Subcutaneous abdominal adipose tissue (tissue), 5 donors: ENCODE measurements at regions not wholly inside any gene's neighbourhood (a gene's known extent, or its start where the extent isn't known, plus 50 kb on each side); places are given as distances from the start of the nearest gene placed in this dataset.

Experiments
- H3K27ac ChIP-seq: one replicate; pipeline ENCODE4 v1.7.0; 2013; ENCODE audit warnings: low read depth, mild to moderate bottlenecking, inconsistent platforms, low read length, moderate library complexity
- H3K27me3 ChIP-seq, 5 donors: one replicate each; pipeline ENCODE4 v1.7.0; 2013; ENCODE audit warnings: low read length in 5 of 5, inconsistent platforms in 1 of 5; ENCODE audit not compliant: control insufficient read depth in 5 of 5, insufficient read depth in 4 of 5
- H3K36me3 ChIP-seq, 5 donors: one replicate each; pipeline ENCODE4 v1.7.0; 2013; ENCODE audit warnings: low read length in 5 of 5; ENCODE audit not compliant: control insufficient read depth in 5 of 5, insufficient read depth in 5 of 5
- H3K4me1 ChIP-seq, 5 donors: one replicate each; pipeline ENCODE4 v1.7.0; 2013; ENCODE audit warnings: low read length in 5 of 5, mild to moderate bottlenecking in 3 of 5, moderate library complexity in 1 of 5; ENCODE audit not compliant: control insufficient read depth in 5 of 5, insufficient read depth in 5 of 5
- H3K4me3 ChIP-seq, 5 donors: one replicate each; pipeline ENCODE4 v1.7.0; 2013; ENCODE audit warnings: low read length in 5 of 5, low read depth in 1 of 5
- H3K9ac ChIP-seq, 5 donors: one replicate each; pipeline ENCODE4 v1.7.0; 2013; ENCODE audit warnings: low read length in 5 of 5, mild to moderate bottlenecking in 4 of 5, moderate library complexity in 3 of 5
- H3K9me3 ChIP-seq, 5 donors: one replicate each; pipeline ENCODE4 v1.7.0; 2013; ENCODE audit warnings: low read length in 5 of 5; ENCODE audit not compliant: control insufficient read depth in 5 of 5
- donor health status: healthy.
- donor health status: healthy.
- donor health status: healthy.
- donor health status: healthy.
- donor health status: healthy.

DNA sequence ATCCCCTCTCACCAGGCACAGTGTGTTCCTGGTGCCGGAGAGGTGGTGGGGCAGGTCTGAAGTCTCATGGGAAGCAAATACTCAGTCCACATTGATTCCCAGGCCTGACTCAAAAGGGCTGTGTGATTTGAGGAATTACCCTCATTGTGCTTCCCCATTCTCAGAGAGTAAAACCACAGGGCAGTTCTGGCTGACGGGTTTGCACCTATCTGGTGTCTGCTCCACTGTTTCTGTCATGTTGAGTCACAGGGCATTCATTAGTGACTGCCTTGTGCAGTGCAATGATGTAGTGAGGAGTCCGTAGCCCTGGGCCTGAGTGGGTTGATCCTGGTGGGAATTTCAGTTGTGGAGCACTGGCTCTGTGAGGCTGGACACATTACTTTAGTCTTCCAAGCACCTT is 85.2 kb upstream of the ARHGAP20 start:
- Histone ChIP-seq H3K4me1 (peaks cover 3 to 12% (median 5%) of the 10 kb centered on the region in 5 donors), H3K27ac (no peak overlapping the region), H3K9ac (no peak overlapping the region), H3K9me3 (no peaks in the 10 kb centered on the region), H3K27me3 (no peaks in the 10 kb centered on the region), H3K36me3 (no peaks in the 10 kb centered on the region), H3K4me3 (no peak overlapping the region)

DNA sequence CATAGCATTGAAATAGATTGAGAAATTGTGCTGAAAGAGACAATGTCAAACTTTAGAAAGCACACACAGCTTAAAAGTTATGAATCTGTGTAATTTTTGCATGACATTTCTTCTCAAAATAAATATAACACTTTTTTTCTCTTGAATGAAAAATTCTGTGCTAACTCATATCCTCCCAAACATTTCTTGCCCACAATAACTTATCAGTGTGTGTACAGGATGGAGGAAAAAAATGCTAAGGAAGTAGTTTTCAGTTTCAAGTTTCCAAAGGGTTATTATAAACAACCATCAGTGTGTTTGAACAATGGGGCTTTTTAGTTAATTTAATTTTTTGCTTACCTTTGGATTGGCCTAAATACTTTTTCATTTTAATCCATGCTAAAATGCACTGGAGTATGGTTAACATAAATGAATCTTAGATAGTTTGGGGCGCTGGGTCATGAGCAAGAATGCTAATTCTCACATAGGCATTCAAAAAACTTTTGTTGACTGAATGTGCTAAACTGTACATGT is 82.9 kb upstream of the ARHGAP20 start:
- Histone ChIP-seq H3K9ac (no peak overlapping the region), H3K4me1 (peaks cover 2 to 6% (median 3%) of the 10 kb centered on the region in 5 donors), H3K9me3 (no peaks in the 10 kb centered on the region), H3K27me3 (no peaks in the 10 kb centered on the region), H3K4me3 (no peak overlapping the region), H3K27ac (no peak overlapping the region), H3K36me3 (no peaks in the 10 kb centered on the region)

DNA sequence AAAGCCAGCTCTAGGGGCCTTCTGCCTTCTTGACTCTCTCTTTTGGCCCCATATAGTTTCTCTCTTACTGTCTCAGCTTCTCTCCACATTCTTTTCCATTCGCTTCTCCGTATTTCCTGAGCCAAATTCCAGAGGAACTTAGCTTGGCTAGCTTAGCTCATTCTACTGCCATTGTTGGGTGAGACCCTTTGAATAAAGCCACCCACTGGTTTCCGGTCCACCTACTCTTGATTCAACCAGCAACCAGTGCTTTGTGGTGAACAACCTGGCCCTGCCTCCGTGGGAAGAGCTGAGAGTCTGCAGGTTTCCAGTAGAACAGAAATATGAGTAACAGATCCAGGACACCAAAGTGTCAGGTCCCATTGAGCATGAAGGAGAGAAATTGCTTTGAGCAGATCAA is 81.3 kb upstream of the ARHGAP20 start:
- no peaks in the 10 kb centered on the region for H3K27me3 ChIP-seq
- H3K27ac ChIP-seq, result no peak overlapping the region
- no peak overlapping the region for H3K4me3 ChIP-seq
- peaks cover 0 to 4% (median 3%) of the 10 kb centered on the region in 5 donors for H3K4me1 ChIP-seq
- H3K36me3 ChIP-seq, result no peaks in the 10 kb centered on the region
- H3K9ac ChIP-seq, result no peak overlapping the region
- H3K9me3 ChIP-seq, result no peaks in the 10 kb centered on the region

DNA sequence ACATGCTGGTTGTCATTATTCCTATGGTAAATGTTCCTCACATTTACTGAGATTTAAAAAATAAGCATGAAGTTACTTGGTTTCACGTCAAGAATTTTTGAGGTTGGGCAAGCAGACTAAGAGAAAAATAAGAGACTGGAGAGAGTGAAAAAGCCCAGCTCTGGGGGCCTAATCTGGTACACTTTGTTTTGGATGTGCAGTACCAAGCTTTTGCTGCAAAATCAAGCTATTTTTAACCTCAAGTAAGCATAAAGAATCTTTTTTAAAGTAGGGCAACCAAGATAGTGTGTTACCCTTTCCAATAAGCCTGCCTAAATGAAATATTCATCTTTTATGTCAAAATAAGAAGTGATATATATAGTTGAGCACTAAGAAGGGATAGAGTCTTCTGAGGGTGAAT is 79.4 kb upstream of the ARHGAP20 start:
- Histone ChIP-seq H3K4me1 (peaks cover 0 to 4% (median 0%) of the 10 kb centered on the region in 5 donors), H3K9me3 (no peaks in the 10 kb centered on the region), H3K27me3 (no peaks in the 10 kb centered on the region), H3K27ac (no peak overlapping the region), H3K36me3 (no peaks in the 10 kb centered on the region), H3K9ac (no peak overlapping the region), H3K4me3 (no peak overlapping the region)

DNA sequence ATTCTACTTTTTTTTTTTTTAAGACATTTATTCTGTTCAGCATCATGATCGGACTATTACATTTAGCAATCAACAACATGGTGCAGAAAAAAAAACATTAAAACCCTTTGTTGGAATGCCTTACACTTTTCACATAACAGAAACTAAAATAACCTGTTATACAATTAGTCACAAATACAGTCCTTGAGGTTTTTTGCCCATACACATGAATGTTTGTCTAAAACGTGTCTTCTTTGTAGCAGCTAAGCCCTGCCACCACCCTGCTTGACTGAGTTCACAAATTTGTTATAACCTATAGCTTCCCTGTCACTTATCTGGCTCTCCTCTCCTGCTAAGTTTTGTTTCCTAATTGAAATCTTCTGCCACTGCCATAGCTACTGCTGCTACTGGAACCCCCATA is 75.4 kb upstream of the ARHGAP20 start:
- Histone ChIP-seq H3K36me3 (no peaks in the 10 kb centered on the region), H3K27ac (no peak overlapping the region), H3K9ac (no peak overlapping the region), H3K4me1 (peaks cover 0 to 4% (median 0%) of the 10 kb centered on the region in 5 donors), H3K4me3 (no peak overlapping the region), H3K27me3 (no peaks in the 10 kb centered on the region), H3K9me3 (no peaks in the 10 kb centered on the region)

DNA sequence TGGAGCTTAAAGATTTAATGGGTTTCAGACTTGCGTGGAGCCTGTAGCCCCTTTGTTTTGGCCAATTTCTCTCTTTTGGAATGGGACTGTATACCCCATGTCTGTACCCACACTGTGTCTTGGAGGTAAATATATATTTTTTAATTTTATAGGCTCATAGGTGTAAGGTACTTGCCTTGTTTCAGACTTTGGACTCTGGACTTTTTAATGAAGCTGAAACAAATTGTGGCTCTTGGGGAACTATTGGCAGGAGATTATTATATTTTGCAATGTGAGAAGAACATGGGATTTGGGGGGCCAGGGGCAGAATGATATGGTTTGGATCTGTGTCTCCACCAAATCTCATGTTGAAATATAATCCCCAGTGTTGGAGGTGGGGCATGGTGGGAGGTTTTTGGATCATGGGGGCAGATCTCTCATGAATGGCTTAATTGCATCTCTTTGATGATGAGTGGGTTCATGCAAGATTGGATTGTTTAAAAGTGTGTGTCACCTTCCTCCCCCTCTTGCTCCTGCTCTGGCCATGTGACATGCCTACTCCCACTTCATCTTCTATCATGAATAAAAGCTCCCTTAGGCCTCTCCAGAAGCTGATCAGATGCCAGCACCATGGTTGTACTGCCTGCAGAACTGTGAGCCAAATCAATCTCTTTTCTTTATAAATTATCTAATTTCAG is 74.1 kb upstream of the ARHGAP20 start:
- no peak overlapping the region for H3K9ac ChIP-seq
- no peaks in the 10 kb centered on the region for H3K9me3 ChIP-seq
- no peaks in the 10 kb centered on the region for H3K36me3 ChIP-seq
- no peak overlapping the region for H3K27ac ChIP-seq
- H3K4me3 ChIP-seq, result no peak overlapping the region
- H3K27me3 ChIP-seq, result no peaks in the 10 kb centered on the region
- H3K4me1 ChIP-seq, result peaks cover 0 to under 1% (median 0%) of the 10 kb centered on the region in 5 donors

DNA sequence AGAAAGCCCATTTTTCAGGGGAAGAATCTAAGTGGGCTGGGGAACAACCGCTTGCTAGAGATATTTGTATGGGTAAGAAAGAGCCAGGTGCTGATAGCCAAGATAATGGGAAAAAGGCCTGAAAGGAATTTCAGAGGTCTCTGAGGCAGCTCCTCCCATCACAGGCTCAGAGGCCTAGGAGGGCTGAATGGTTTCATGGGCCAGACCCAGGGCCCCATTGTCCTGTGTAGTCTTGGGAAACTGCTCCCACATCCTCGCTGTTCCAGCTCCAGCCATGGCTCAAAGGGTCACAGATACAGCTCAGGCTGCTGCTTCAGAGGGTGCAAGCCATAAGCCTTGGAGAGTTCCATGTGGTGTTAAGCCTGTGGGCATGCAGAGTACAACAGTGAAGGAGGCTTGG is 73.2 kb upstream of the ARHGAP20 start:
- H3K27me3 ChIP-seq, result no peaks in the 10 kb centered on the region
- H3K27ac ChIP-seq, result no peak overlapping the region
- H3K36me3 ChIP-seq, result no peaks in the 10 kb centered on the region
- H3K4me3 ChIP-seq, result no peak overlapping the region
- no peak overlapping the region for H3K9ac ChIP-seq
- no peaks in the 10 kb centered on the region for H3K4me1 ChIP-seq
- H3K9me3 ChIP-seq, result no peaks in the 10 kb centered on the region

DNA sequence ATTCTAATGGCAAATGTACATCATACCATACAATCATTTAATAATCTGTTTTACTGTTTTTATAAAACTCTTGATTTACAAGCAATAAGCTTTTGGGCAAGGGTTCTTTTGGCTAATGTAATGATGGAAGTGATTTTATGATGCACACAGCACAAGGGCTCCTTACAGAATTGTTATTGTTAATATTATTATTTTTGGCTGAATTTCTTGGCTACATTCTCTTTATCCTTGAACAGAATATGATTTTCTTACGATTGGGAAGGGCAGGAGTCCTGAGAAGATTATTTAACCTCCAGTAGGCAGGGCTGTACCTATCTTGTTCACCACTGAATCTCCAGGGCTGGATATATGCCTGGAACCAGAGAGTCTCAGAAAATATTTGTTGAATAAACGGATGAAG is 70.4 kb upstream of the ARHGAP20 start:
- peaks cover 0 to 2% (median 0%) of the 10 kb centered on the region in 5 donors for H3K4me1 ChIP-seq
- no peak overlapping the region for H3K4me3 ChIP-seq
- no peak overlapping the region for H3K9ac ChIP-seq
- peaks cover 0 to 7% (median 6%) of the 10 kb centered on the region in 5 donors for H3K9me3 ChIP-seq
- H3K36me3 ChIP-seq, result no peaks in the 10 kb centered on the region
- no peak overlapping the region for H3K27ac ChIP-seq
- no peaks in the 10 kb centered on the region for H3K27me3 ChIP-seq

DNA sequence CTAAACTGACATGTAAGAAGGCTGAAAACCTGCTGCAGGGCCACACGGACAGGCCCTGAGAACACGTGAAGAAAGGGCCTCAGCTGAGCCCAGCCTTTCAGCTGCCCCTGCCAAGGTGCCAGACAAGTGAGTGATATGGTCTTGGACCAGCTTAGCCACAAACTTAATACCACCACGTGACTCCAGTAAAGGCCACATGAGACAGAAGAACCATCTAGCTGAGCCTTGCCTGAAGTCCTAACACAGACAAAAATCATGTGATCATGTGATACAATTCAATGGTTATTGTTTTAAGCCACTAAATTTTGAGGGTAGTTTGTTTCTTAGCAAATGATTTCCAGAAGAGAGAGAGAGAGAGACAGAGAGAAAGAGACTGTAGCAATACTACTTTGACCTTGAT is 66.9 kb upstream of the ARHGAP20 start:
- no peak overlapping the region for H3K9ac ChIP-seq
- H3K36me3 ChIP-seq, result no peaks in the 10 kb centered on the region
- H3K4me3 ChIP-seq, result no peak overlapping the region
- no peaks in the 10 kb centered on the region for H3K27me3 ChIP-seq
- H3K27ac ChIP-seq, result no peak overlapping the region
- peaks cover 0 to 2% (median 2%) of the 10 kb centered on the region in 5 donors for H3K4me1 ChIP-seq
- H3K9me3 ChIP-seq, result peaks cover 0 to 7% (median 6%) of the 10 kb centered on the region in 5 donors

DNA sequence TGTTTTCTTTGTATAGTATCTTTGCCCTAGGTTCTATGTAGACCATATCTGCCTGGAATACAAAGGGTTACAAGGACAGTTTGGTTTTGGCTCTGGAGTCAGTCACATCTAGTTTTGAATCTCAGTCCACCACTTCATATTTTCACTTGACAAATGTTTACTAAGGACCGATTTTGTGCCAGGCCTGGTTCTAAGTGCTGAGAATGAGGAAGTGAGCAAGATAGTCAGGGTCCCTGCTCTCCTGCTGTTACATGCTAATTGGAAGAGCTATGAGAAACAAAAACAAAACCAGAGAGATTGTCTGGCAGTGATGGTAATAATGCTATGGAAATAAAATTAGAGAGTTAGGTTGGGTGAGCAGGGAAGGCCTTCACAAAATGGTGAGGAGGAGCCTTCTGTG is 66.1 kb upstream of the ARHGAP20 start:
- Histone ChIP-seq H3K9me3 (peaks cover 0 to 7% (median 6%) of the 10 kb centered on the region in 5 donors), H3K36me3 (no peaks in the 10 kb centered on the region), H3K27ac (no peak overlapping the region), H3K9ac (no peak overlapping the region), H3K4me3 (no peak overlapping the region), H3K27me3 (no peaks in the 10 kb centered on the region), H3K4me1 (peaks cover 0 to 2% (median 2%) of the 10 kb centered on the region in 5 donors)
